ENCODE measurements at regions not wholly inside any gene's neighbourhood (a gene's known extent, or its start where the extent isn't known, plus 50 kb on each side); places are given as distances from the start of the nearest gene placed in this dataset.

DNA sequence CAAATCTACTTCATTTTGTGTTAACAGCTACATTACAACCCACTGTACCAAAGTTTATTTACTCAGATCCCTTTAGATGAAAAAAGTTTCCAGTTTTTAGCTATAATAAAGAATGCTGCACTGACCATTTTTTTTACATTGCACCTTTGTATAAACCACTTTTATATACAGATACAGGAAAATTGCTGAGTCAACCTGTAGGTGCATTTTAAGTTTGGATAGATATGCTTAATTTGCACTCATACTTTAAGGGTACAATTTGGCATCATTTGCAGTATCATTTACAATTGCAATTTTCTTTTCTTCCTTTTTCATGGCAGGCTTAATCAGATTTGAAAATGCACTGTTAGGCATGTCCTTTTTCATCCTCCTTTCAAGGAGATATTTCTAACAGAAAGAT lies 257.8 kb upstream of the LMO3 start:
- H3K36me3 ChIP-seq (ENCODE audit: insufficient read depth, low read length) = no peaks in the 10 kb centered on the region
- ChIA-PET CTCF (ENCODE audit: partially characterized antibody) (no interaction called here), POLR2A (ENCODE audit: partially characterized antibody) (no interaction called here)
- no peak overlapping the region for H3K27ac Mint-ChIP-seq
- H3K27me3 Mint-ChIP-seq = no peaks in the 10 kb centered on the region
- peaks cover 0 to 8% (median 4%) of the 10 kb centered on the region in 8 donors for H3K9me3 Mint-ChIP-seq
- H3K4me3 ChIP-seq (ENCODE audit: low read length in 2 of 2) = no peak overlapping the region
- H3K4me3 Mint-ChIP-seq = no peak overlapping the region
- no peaks in the 10 kb centered on the region for H3K36me3 Mint-ChIP-seq
- no peaks in the 10 kb centered on the region for H3K4me1 Mint-ChIP-seq
- intact Hi-C loops (cut with micrococcal nuclease) = no loop called here
- H3K9me3 ChIP-seq (ENCODE audit: control insufficient read depth in 1 of 2, low read length in 2 of 2) = peaks cover 0 to 3% of the 10 kb centered on the region in 2 donors
- no peaks in the 10 kb centered on the region for H3K27me3 ChIP-seq (ENCODE audit: insufficient read depth, low read length)
- DNase-seq = no peak
- no peaks in the 10 kb centered on the region for H3K4me1 ChIP-seq (ENCODE audit: insufficient read depth, low read length)
- H3K27ac ChIP-seq (ENCODE audit: low read depth, low read length) = no peak overlapping the region

DNA sequence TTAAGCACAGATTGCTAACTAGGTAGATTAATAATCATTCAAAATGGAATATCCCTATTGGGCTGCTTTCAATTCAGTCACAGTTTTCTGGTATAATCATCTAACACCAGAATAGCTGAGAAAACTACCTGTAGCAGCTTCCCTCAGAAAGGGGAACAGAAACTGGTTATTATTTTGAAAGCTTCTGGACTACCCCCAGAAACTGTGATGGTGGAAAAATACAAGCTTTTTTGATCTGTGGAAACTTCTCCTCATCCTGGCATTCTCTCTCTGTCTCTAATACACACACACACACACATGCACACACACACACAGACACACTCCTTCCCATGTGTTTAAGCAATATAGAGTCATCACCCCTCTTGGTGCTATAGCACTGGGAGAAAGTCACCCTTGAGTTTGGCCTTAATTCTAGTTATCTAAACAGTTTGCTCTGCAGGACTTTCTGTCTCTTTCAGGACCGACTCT lies 251.5 kb upstream of the LMO3 start:
- DNase-seq = no peak
- intact Hi-C loops (cut with micrococcal nuclease) = no loop called here
- H3K27me3 Mint-ChIP-seq = no peaks in the 10 kb centered on the region
- no peak overlapping the region for H3K27ac Mint-ChIP-seq
- CTCF ChIA-PET (ENCODE audit: partially characterized antibody) = no interaction called here
- no peak overlapping the region for H3K4me3 ChIP-seq (ENCODE audit: low read length in 2 of 2)
- peaks cover 0 to 5% (median 3%) of the 10 kb centered on the region in 8 donors for H3K9me3 Mint-ChIP-seq
- no peaks in the 10 kb centered on the region for H3K4me1 ChIP-seq (ENCODE audit: insufficient read depth, low read length)
- H3K27ac ChIP-seq (ENCODE audit: low read depth, low read length) = no peak overlapping the region
- H3K27me3 ChIP-seq (ENCODE audit: insufficient read depth, low read length) = no peaks in the 10 kb centered on the region
- no peaks in the 10 kb centered on the region for H3K9me3 ChIP-seq (ENCODE audit: control insufficient read depth in 1 of 2, low read length in 2 of 2)
- no peaks in the 10 kb centered on the region for H3K4me1 Mint-ChIP-seq
- no peak overlapping the region for H3K4me3 Mint-ChIP-seq
- H3K36me3 Mint-ChIP-seq = no peaks in the 10 kb centered on the region
- no peaks in the 10 kb centered on the region for H3K36me3 ChIP-seq (ENCODE audit: insufficient read depth, low read length)
- POLR2A ChIA-PET (ENCODE audit: partially characterized antibody) = no interaction called here

DNA sequence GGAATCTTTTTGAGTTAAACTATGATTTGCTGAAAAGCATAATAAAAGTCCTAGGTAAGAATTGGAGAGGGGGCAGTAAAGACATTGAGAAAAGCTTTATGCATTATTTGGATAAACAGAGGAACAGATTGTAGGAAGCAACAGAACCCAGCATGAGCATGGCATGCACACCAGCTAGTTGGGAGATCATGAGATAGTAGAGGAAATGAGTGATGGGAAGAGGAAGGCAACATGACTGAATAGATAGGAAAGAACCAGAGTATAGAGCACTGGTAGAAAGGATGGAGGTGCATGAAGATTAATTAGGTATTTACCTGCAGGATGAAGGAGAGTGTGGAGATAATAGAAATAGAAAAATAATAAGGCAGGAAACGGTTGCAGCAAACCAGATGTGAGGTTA lies 248.5 kb upstream of the LMO3 start:
- ChIA-PET POLR2A (ENCODE audit: partially characterized antibody) (no interaction called here), CTCF (ENCODE audit: partially characterized antibody) (no interaction called here)
- Mint-ChIP-seq H3K4me3 (no peak overlapping the region), H3K27me3 (no peaks in the 10 kb centered on the region), H3K4me1 (no peaks in the 10 kb centered on the region), H3K36me3 (no peaks in the 10 kb centered on the region), H3K27ac (no peak overlapping the region), H3K9me3 (peaks cover 0 to 8% (median 3%) of the 10 kb centered on the region in 8 donors)
- no peaks in the 10 kb centered on the region for H3K9me3 ChIP-seq (ENCODE audit: control insufficient read depth in 1 of 2, low read length in 2 of 2)
- no peak overlapping the region for H3K27ac ChIP-seq (ENCODE audit: low read depth, low read length)
- DNase-seq = no peak
- H3K4me3 ChIP-seq (ENCODE audit: low read length in 2 of 2) = no peak overlapping the region
- intact Hi-C loops (cut with micrococcal nuclease) = no loop called here
- no peaks in the 10 kb centered on the region for H3K36me3 ChIP-seq (ENCODE audit: insufficient read depth, low read length)
- no peaks in the 10 kb centered on the region for H3K4me1 ChIP-seq (ENCODE audit: insufficient read depth, low read length)
- no peaks in the 10 kb centered on the region for H3K27me3 ChIP-seq (ENCODE audit: insufficient read depth, low read length)

- H3K36me3 Mint-ChIP-seq = no peaks in the 10 kb centered on the region
- Histone ChIP-seq H3K36me3 (ENCODE audit: insufficient read depth, low read length) (no peaks in the 10 kb centered on the region), H3K27ac (ENCODE audit: low read depth, low read length) (no peak overlapping the region), H3K9me3 (ENCODE audit: control insufficient read depth in 1 of 2, low read length in 2 of 2) (no peaks in the 10 kb centered on the region), H3K4me1 (ENCODE audit: insufficient read depth, low read length) (no peaks in the 10 kb centered on the region), H3K4me3 (ENCODE audit: low read length in 2 of 2) (no peak overlapping the region), H3K27me3 (ENCODE audit: insufficient read depth, low read length) (no peaks in the 10 kb centered on the region)
- no peaks in the 10 kb centered on the region for H3K4me1 Mint-ChIP-seq
- intact Hi-C loops (cut with micrococcal nuclease) = no loop called here
- H3K9me3 Mint-ChIP-seq = peaks cover 0 to 12% (median 8%) of the 10 kb centered on the region in 8 donors
- H3K27me3 Mint-ChIP-seq = no peaks in the 10 kb centered on the region
- DNase-seq = no peak
- CTCF ChIA-PET (ENCODE audit: partially characterized antibody) = no interaction called here
- H3K27ac Mint-ChIP-seq = peak overlapping the region in 1 of 7 donors; percentile 19
- POLR2A ChIA-PET (ENCODE audit: partially characterized antibody) = no interaction called here
- H3K4me3 Mint-ChIP-seq = no peak overlapping the region
These were observed 243.5 kb upstream of the LMO3 start for GRCh38 chr12:16849473-16849872.

DNA sequence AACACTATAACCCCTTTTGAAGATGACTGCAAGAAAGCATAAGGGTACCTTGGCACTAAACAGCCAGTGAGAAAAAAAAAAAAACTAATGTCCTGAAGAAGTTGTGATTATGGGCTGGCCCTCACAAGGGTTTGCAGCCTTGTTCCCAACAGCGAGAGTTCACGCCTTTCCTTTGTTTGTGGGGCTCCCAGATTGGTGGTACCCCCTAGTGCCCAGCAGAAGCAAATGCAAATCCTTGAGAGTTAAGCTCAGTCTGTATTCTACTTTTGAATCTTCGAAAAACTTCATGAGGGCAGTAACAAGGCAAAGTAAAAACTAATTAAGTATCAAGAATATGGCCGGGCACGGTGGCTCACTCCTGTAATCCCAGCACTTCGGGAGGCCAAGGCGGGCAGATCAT lies 238.9 kb upstream of the LMO3 start:
- no peaks in the 10 kb centered on the region for H3K27me3 ChIP-seq (ENCODE audit: insufficient read depth, low read length)
- H3K4me3 ChIP-seq (ENCODE audit: low read length in 2 of 2) = no peak overlapping the region
- no peaks in the 10 kb centered on the region for H3K4me1 ChIP-seq (ENCODE audit: insufficient read depth, low read length)
- no peak overlapping the region for H3K27ac ChIP-seq (ENCODE audit: low read depth, low read length)
- Mint-ChIP-seq H3K4me3 (no peak overlapping the region), H3K4me1 (no peaks in the 10 kb centered on the region), H3K9me3 (peaks cover 2 to 17% (median 7%) of the 10 kb centered on the region in 8 donors), H3K27me3 (no peaks in the 10 kb centered on the region), H3K36me3 (no peaks in the 10 kb centered on the region), H3K27ac (no peak overlapping the region)
- H3K9me3 ChIP-seq (ENCODE audit: control insufficient read depth in 1 of 2, low read length in 2 of 2) = no peaks in the 10 kb centered on the region
- POLR2A ChIA-PET (ENCODE audit: partially characterized antibody) = interaction anchor here (0.8 kb wide), 1 partner anchor 9 kb away, joined by 3 read pairs; no protein-coding TSS in a partner anchor
- DNase-seq = no peak
- no peaks in the 10 kb centered on the region for H3K36me3 ChIP-seq (ENCODE audit: insufficient read depth, low read length)
- CTCF ChIA-PET (ENCODE audit: partially characterized antibody) = no interaction called here
- intact Hi-C loops (cut with micrococcal nuclease) = no loop called here

DNA sequence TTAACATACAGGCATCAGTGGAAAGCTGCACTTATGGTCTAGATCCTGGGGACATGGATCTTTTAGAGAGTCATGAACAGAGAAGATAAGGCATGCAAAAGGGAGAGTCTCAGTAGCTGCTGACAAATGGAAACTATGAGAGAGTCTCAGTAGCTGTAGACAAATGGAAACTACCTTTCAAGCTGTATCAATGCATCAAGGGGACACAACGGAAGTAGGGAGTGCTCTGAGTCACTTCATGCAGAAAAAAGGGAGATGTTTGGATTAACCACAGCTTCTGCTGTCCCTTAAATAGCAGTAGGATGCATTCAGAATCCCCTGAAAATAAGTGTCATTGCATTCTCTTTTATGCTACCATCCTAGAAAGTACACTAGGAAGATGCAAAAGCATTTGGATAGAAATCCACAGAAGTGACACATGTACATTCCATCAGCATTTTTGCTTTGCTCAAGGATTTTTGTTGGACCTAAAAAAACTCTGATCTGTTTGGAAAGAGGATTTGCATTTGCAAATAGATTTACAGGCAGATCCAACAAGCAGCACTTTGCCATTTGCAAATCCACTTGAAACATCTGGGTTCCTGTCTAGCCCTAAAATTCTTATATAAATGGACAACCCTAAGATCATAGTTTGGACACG lies 227.5 kb upstream of the LMO3 start:
- no peaks in the 10 kb centered on the region for H3K36me3 ChIP-seq (ENCODE audit: insufficient read depth, low read length)

DNA sequence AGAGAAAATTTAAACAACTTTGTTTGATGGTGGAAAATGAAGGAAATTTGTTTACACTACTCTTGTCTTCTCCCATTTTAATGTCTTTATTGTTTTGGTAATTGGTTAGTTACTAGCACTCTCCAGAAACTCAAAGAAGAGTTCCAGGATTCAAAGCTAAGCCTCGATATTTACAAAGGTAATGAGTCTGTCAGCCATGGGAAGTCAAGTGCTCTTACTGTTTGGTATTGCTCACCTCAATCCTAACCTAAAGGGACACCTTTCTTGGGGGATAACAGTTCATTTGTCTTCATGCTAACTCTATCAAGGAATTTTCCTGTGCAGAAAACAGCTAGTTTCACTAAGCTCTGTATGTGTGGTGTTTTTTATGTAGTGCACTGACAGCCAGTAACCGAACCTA lies 222.9 kb upstream of the LMO3 start:
- no peak for DNase-seq
- Mint-ChIP-seq H3K36me3 (no peaks in the 10 kb centered on the region), H3K27ac (no peak overlapping the region), H3K9me3 (peaks cover 3 to 21% (median 8%) of the 10 kb centered on the region in 8 donors), H3K4me3 (no peak overlapping the region), H3K4me1 (no peaks in the 10 kb centered on the region), H3K27me3 (no peaks in the 10 kb centered on the region)
- Histone ChIP-seq H3K4me3 (ENCODE audit: low read length in 2 of 2) (no peak overlapping the region), H3K4me1 (ENCODE audit: insufficient read depth, low read length) (no peaks in the 10 kb centered on the region), H3K36me3 (ENCODE audit: insufficient read depth, low read length) (no peaks in the 10 kb centered on the region), H3K9me3 (ENCODE audit: control insufficient read depth in 1 of 2, low read length in 2 of 2) (peaks cover 0 to 4% of the 10 kb centered on the region in 2 donors), H3K27me3 (ENCODE audit: insufficient read depth, low read length) (no peaks in the 10 kb centered on the region), H3K27ac (ENCODE audit: low read depth, low read length) (no peak overlapping the region)
- intact Hi-C loops (cut with micrococcal nuclease) = no loop called here
- ChIA-PET CTCF (ENCODE audit: partially characterized antibody) (no interaction called here), POLR2A (ENCODE audit: partially characterized antibody) (no interaction called here)

More for the DNA sequence above, 227.5 kb upstream of the LMO3 start:
- intact Hi-C loops (cut with micrococcal nuclease) = no loop called here
- DNase-seq = no peak
- H3K4me1 Mint-ChIP-seq = no peaks in the 10 kb centered on the region
- Histone ChIP-seq H3K4me1 (ENCODE audit: insufficient read depth, low read length) (no peaks in the 10 kb centered on the region), H3K27me3 (ENCODE audit: insufficient read depth, low read length) (no peaks in the 10 kb centered on the region), H3K27ac (ENCODE audit: low read depth, low read length) (no peak overlapping the region), H3K4me3 (ENCODE audit: low read length in 2 of 2) (no peak overlapping the region), H3K9me3 (ENCODE audit: control insufficient read depth in 1 of 2, low read length in 2 of 2) (no peaks in the 10 kb centered on the region)
- H3K36me3 Mint-ChIP-seq = no peaks in the 10 kb centered on the region
- no peaks in the 10 kb centered on the region for H3K27me3 Mint-ChIP-seq
- H3K9me3 Mint-ChIP-seq = peaks cover 0 to 16% (median 3%) of the 10 kb centered on the region in 8 donors
- ChIA-PET CTCF (ENCODE audit: partially characterized antibody) (no interaction called here), POLR2A (ENCODE audit: partially characterized antibody) (no interaction called here)
- H3K4me3 Mint-ChIP-seq = no peak overlapping the region
- H3K27ac Mint-ChIP-seq = no peak overlapping the region

GRCh38 chr12:16807731-16808130 lies 201.8 kb upstream of the LMO3 start:
- Mint-ChIP-seq H3K4me1 (no peaks in the 10 kb centered on the region), H3K27ac (no peak overlapping the region), H3K27me3 (no peaks in the 10 kb centered on the region), H3K4me3 (no peak overlapping the region), H3K9me3 (peaks cover 3 to 39% (median 19%) of the 10 kb centered on the region in 8 donors), H3K36me3 (no peaks in the 10 kb centered on the region)
- intact Hi-C loops (cut with micrococcal nuclease) = no loop called here
- no peaks in the 10 kb centered on the region for H3K9me3 ChIP-seq (ENCODE audit: control insufficient read depth in 1 of 2, low read length in 2 of 2)
- no peaks in the 10 kb centered on the region for H3K27me3 ChIP-seq (ENCODE audit: insufficient read depth, low read length)
- CTCF ChIA-PET (ENCODE audit: partially characterized antibody) = no interaction called here
- no peaks in the 10 kb centered on the region for H3K36me3 ChIP-seq (ENCODE audit: insufficient read depth, low read length)
- no peaks in the 10 kb centered on the region for H3K4me1 ChIP-seq (ENCODE audit: insufficient read depth, low read length)
- H3K27ac ChIP-seq (ENCODE audit: low read depth, low read length) = no peak overlapping the region
- no peak overlapping the region for H3K4me3 ChIP-seq (ENCODE audit: low read length in 2 of 2)
- DNase-seq = no peak
- POLR2A ChIA-PET (ENCODE audit: partially characterized antibody) = no interaction called here

Data from CD4-positive, alpha-beta memory T cell (primary cell).